ENCODE measurements at regions not wholly inside any gene's neighbourhood (a gene's known extent, or its start where the extent isn't known, plus 50 kb on each side); places are given as distances from the start of the nearest gene placed in this dataset.

- TF ChIP-seq POLR2A (IDR thresholded peaks at IDR 0.05) (no peak), EP300 (IDR thresholded peaks at IDR 0.05) (no peak)
Measured at GRCh38 chr18:29003194-29003593, 826.3 kb upstream of the CDH2 start.
